ACC112 (cell line): ENCODE measurements at regions not wholly inside any gene's neighbourhood (a gene's known extent, or its start where the extent isn't known, plus 50 kb on each side); places are given as distances from the start of the nearest gene placed in this dataset.

ENCODE experiments used
- H2AFZ ChIP-seq: fragments of 200-600 bp; sonication (generic); one replicate; pipeline ENCODE4 v1.6.0; 2017; ENCODE audit warnings: antibody characterized with exemption, low read length; ENCODE audit not compliant: unreplicated experiment
- H3K27ac ChIP-seq: fragments of 200-600 bp; sonication (generic); 2 replicates; pipeline ENCODE4 v1.5.1; 2014; ENCODE audit warnings: low read depth, mild to moderate bottlenecking, antibody characterized with exemption, low read length, moderate library complexity
- H3K27me3 ChIP-seq: fragments of 200-600 bp; sonication (generic); 2 replicates; pipeline ENCODE4 v1.6.1; 2014; ENCODE audit warnings: mild to moderate bottlenecking, antibody characterized with exemption, low read length, moderate library complexity, mixed read lengths; ENCODE audit not compliant: insufficient read depth
- H3K36me3 ChIP-seq: fragments of 200-600 bp; sonication (generic); 2 replicates; pipeline ENCODE4 v1.6.1; 2016; ENCODE audit warnings: mild to moderate bottlenecking, antibody characterized with exemption, low read length, moderate library complexity, mixed read lengths; ENCODE audit not compliant: insufficient read depth
- H3K4me1 ChIP-seq: fragments of 200-600 bp; sonication (generic); one replicate; pipeline ENCODE4 v1.6.1; 2016; ENCODE audit warnings: low read length, mixed read lengths; ENCODE audit not compliant: insufficient read depth, unreplicated experiment, control insufficient read depth
- H3K4me3 ChIP-seq: fragments of 200-600 bp; sonication (generic); 2 replicates; pipeline ENCODE4 v1.5.1; 2014; ENCODE audit warnings: mild to moderate bottlenecking, low read depth, low read length
- H3K79me2 ChIP-seq: fragments of 200-600 bp; sonication (generic); one replicate; pipeline ENCODE4 v1.6.0; 2016; ENCODE audit warnings: low read length; ENCODE audit not compliant: control insufficient read depth, unreplicated experiment, insufficient read depth

DNA sequence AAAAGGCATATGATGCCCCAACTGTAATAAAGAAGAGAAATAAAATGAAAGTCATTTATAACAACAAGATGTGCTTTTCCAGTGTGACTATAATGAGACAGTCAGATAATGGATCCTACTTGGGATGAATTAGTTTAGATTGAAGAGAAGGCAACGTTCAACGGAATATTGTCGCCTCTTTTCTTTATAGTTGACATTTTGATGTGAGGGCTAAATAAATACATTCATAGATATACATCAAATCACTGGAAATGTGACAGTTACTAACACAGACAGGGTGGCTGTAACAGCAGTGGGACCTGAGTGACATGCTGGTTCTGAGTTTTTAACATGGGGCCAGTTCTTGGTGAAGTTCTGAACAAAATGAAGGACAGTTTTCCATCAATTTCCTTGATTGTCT lies 61.1 kb upstream of the ATP2B2 start:
- H3K27me3 ChIP-seq, result peaks cover 95% of the 10 kb centered on the region
- H3K27ac ChIP-seq, result no peak overlapping the region
- H3K4me1 ChIP-seq, result no peaks in the 10 kb centered on the region
- H3K36me3 ChIP-seq, result no peaks in the 10 kb centered on the region
- H2AFZ ChIP-seq, result no peak overlapping the region
- no peak overlapping the region for H3K4me3 ChIP-seq
- H3K79me2 ChIP-seq, result no peaks in the 10 kb centered on the region

DNA sequence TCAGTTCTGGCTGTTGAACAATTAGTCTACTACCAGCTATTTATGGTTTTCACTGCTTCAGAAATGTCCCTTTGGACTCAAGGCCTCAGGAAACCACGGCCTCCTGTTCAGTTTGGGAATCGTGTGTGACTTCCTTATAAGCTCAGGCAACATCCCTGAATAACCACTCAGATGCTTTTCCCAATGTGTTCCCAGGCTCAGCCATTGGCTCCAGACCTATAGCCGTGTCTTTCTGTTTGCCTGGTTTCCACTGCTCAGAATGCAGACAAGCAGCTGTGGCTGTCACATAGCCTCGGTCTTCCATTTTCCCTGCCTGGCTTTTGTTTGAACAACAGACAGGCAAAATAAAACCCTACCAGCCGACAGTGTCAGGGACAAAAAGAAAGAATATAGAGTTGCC lies 63.2 kb upstream of the ATP2B2 start:
- Histone ChIP-seq H3K27ac (no peak overlapping the region), H2AFZ (no peak overlapping the region), H3K4me3 (no peak overlapping the region), H3K36me3 (no peaks in the 10 kb centered on the region), H3K79me2 (no peaks in the 10 kb centered on the region), H3K27me3 (peaks cover 96% of the 10 kb centered on the region), H3K4me1 (no peaks in the 10 kb centered on the region)

DNA sequence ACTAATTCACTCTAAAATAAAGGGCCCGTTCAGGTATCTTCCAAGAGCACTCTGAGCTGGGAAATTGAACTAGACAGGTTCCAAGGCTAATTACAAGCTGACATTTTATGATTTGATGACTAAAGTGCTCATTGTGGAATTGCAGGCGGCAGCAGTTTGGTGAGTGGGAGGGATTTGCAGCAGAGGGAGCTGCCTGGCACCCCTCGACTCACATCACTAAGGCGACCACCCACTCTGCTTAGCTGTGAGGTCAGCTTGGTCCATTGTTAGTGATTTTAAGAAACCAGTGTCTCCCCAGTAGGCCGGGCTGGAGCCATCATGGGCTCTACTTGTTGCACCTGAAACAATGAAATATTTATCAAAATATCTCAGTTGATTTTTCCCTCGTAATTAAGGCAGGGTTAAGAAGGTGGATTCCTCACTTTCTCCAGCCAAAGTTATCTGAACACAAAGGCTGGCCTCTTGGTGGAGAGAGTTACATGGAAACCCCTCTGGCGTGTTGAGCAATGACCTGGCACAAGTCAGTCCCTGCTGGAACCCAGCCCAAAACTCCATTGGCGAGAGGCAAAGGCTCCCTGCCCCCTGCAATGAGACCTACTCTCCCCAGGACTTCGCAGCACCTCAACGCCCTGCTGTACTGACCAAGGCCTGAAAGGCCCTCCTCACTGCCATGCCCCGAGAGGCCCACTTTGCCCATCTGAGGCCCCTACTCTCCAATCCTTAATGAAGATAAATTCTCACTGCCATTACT lies 65.0 kb upstream of the ATP2B2 start:
- peaks cover 95% of the 10 kb centered on the region for H3K27me3 ChIP-seq

DNA sequence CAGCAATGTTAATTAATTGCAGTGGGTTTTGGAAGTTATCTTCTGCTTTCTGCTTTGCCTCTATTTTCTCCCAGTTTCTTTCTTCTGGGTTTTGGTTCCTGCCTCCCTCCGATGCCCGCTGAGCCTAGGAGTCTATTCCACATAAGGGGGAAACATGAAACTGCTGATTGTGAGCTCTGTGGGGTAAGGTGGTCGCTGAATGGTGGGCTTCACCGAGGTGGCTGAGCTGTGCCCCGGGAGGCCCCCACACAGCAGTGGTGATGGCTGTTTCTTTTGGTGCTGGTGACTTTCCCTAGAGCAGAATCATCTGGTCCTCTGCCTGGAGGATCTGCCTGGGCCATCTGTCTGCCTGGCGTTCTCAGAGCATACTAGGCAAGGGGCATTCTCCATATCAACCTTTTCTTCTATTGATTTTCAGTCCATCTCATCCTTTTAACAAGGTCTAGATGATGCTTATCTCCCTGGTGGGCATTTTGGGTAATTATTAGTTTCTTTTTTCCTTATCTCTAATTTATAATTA lies 68.8 kb upstream of the ATP2B2 start:
- Histone ChIP-seq H3K79me2 (no peaks in the 10 kb centered on the region), H3K27me3 (peaks cover 75% of the 10 kb centered on the region), H3K27ac (no peak overlapping the region), H3K4me3 (no peak overlapping the region), H3K4me1 (no peaks in the 10 kb centered on the region), H2AFZ (no peak overlapping the region), H3K36me3 (no peaks in the 10 kb centered on the region)

More for the DNA sequence above, 65.0 kb upstream of the ATP2B2 start:
- Histone ChIP-seq H3K36me3 (no peaks in the 10 kb centered on the region), H3K79me2 (no peaks in the 10 kb centered on the region), H2AFZ (no peak overlapping the region), H3K4me1 (no peaks in the 10 kb centered on the region), H3K4me3 (no peak overlapping the region), H3K27ac (no peak overlapping the region)

DNA sequence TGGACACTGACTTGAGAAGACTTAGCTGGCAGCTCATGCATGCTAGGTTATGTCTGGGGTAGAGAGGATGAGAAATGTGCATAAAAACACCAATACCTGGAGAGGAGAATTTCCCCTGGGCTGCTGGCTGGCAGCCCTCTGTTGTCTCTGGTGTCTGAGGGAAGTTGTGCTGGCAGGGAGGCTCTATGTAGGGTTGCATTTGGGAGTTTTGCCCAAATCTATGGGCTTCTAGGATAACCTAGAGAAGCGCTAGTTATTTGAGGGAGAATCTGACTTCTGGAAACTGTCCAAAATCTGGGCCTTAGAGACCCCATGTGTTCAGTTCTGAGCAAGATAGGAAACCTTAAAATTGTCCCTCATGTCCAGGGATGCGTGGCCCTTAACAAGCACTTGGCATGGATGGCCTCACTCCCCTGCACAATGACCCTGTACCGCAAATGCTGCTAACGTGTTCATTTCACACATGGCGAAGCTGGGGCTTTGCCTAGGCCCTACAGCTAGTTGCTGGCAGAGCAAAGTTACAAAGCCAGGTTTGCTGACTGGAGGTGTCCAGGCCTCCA lies 70.3 kb upstream of the ATP2B2 start:
- Histone ChIP-seq H3K4me3 (no peak overlapping the region), H3K27ac (no peak overlapping the region), H3K79me2 (no peaks in the 10 kb centered on the region), H3K36me3 (no peaks in the 10 kb centered on the region), H3K4me1 (no peaks in the 10 kb centered on the region), H2AFZ (no peak overlapping the region), H3K27me3 (peaks cover 64% of the 10 kb centered on the region)

DNA sequence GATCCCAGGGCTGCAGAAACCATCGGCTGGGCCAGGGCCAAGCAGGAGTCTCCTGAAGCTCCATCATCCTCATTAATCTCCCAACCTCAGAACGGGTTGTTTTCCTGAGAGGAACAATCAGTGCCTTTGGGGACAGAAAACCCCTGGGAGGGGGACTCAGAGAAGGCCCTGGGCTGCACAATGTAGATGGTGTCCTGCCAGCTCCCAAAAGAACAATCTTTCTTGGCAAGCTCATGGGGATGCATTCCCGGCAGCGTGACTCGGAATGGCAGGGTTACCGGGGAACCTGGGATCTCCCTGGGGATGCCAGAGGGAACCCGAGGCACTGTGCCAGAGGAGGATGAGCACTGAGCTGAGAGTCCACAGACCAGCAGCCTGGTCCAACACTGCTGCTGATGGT lies 72.1 kb upstream of the ATP2B2 start:
- no peak overlapping the region for H3K4me3 ChIP-seq
- no peak overlapping the region for H2AFZ ChIP-seq
- H3K27ac ChIP-seq, result no peak overlapping the region
- H3K27me3 ChIP-seq, result peaks cover 61% of the 10 kb centered on the region
- no peaks in the 10 kb centered on the region for H3K79me2 ChIP-seq
- no peaks in the 10 kb centered on the region for H3K36me3 ChIP-seq
- no peaks in the 10 kb centered on the region for H3K4me1 ChIP-seq

DNA sequence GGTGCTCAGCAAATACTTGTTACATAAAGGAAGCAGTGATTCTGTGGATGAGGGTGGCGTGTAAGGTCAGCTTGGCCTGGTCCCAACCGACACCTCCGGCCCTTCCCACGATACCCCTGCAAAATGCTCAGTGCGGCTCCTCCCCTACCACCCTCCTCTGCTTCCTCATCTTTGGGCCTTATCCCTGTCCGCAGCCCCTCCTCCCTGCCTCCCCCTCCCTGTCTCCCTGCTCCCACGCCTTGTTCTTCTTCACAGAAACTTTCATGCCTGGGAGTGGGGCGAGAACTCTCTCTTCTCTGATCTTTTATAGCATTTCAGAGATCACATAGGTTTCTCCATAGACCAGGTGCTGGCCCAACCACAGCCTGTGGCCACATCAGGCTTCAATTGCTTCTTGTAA lies 75.0 kb upstream of the ATP2B2 start:
- H3K27ac ChIP-seq, result no peak overlapping the region
- H3K4me1 ChIP-seq, result no peaks in the 10 kb centered on the region
- no peak overlapping the region for H3K4me3 ChIP-seq
- H3K79me2 ChIP-seq, result no peaks in the 10 kb centered on the region
- H3K27me3 ChIP-seq, result peaks cover 60% of the 10 kb centered on the region
- no peak overlapping the region for H2AFZ ChIP-seq
- H3K36me3 ChIP-seq, result no peaks in the 10 kb centered on the region

DNA sequence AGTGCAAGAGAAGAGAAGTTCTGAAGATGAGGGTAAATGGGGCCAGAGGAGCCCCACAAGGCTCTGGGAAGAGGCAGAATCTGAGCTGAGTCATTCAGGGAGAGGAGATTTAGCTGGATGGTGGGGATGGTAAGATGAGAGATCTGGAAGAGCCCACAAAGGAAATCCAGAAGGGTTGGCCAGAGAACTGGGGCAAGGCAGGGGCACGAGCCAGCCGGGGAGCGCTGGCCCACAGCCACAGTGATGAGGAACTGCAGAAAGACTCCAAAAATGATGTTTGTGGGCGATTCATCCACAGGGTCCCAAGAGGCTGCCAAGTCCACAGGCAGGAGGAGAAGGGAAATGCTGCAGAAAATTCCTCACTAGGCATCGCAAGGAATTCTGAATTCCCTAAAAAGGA lies 75.9 kb upstream of the ATP2B2 start:
- H3K27ac ChIP-seq, result no peak overlapping the region
- H2AFZ ChIP-seq, result no peak overlapping the region
- H3K36me3 ChIP-seq, result no peaks in the 10 kb centered on the region
- no peak overlapping the region for H3K4me3 ChIP-seq
- no peaks in the 10 kb centered on the region for H3K4me1 ChIP-seq
- H3K27me3 ChIP-seq, result peaks cover 68% of the 10 kb centered on the region
- no peaks in the 10 kb centered on the region for H3K79me2 ChIP-seq

DNA sequence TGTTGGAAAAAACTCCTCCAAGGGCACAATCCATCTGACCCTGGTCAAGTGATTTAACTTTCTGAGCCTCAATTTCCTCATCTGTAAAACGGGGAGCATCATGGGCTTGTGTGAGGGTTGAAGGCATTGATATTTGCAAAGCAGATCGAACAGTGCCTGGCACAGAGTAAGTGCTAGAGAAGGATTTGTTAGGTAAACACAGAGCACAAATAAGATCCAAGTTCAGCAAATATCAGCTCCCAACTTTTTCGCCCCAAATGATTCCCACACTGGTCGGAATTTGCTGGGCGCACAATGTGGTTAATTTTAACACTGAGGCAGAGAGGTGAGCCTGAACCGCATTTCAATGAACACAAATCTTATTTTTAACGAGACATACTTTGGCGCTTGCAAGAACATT lies 76.3 kb upstream of the ATP2B2 start:
- no peak overlapping the region for H2AFZ ChIP-seq
- no peaks in the 10 kb centered on the region for H3K79me2 ChIP-seq
- H3K27ac ChIP-seq, result no peak overlapping the region
- H3K4me3 ChIP-seq, result no peak overlapping the region
- H3K36me3 ChIP-seq, result no peaks in the 10 kb centered on the region
- no peaks in the 10 kb centered on the region for H3K4me1 ChIP-seq
- H3K27me3 ChIP-seq, result peaks cover 72% of the 10 kb centered on the region

DNA sequence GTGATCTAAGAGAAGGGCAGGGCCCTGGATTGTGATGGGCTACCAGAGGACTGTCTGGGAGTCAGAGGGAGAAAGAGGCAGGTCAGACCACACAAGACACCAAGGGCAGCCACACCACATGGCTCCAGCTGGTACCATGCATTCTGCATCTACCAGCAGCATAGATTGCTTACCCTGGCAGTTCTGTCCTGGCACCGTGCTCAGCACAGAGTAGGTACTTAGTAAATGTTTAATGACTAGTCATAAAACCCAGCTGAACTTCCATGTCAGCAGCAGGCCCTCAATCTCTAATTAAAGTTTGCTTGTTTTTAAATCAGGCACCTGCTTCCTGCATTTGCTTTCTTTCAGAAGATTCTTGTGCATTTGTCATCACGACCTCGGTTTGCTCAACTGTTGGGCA lies 77.3 kb upstream of the ATP2B2 start:
- H3K79me2 ChIP-seq, result no peaks in the 10 kb centered on the region
- peaks cover 72% of the 10 kb centered on the region for H3K27me3 ChIP-seq
- H3K27ac ChIP-seq, result no peak overlapping the region
- no peaks in the 10 kb centered on the region for H3K36me3 ChIP-seq
- no peak overlapping the region for H2AFZ ChIP-seq
- H3K4me1 ChIP-seq, result no peaks in the 10 kb centered on the region
- no peak overlapping the region for H3K4me3 ChIP-seq
